Type B pancreatic cell (in vitro differentiated cells): ENCODE measurements at regions not wholly inside any gene's neighbourhood (a gene's known extent, or its start where the extent isn't known, plus 50 kb on each side); places are given as distances from the start of the nearest gene placed in this dataset.
"Not testable (repeated sequence)": the region's sequence is repeated elsewhere in the genome, so short reads cannot be mapped to it uniquely, and the experiment has no call there.

ENCODE experiments used
- DNase-seq: peaks from one replicate; pipeline ENCODE4 v3.0.0; 2021; ENCODE audit warnings: mixed read lengths; ENCODE audit not compliant: unreplicated experiment; ENCODE audit errors: extremely low spot score
- H3K27ac Mint-ChIP-seq: 2 replicates; pipeline ENCODE4 v1.8.0; 2021; ENCODE audit warnings: mild to moderate bottlenecking, mixed read lengths
- H3K27me3 Mint-ChIP-seq: 2 replicates; pipeline ENCODE4 v1.8.0; 2021; ENCODE audit warnings: mixed read lengths
- H3K36me3 Mint-ChIP-seq: 2 replicates; pipeline ENCODE4 v1.8.0; 2021; ENCODE audit warnings: mixed read lengths
- H3K4me1 Mint-ChIP-seq: one replicate; pipeline ENCODE4 v1.8.0; 2021; ENCODE audit warnings: mixed read lengths; ENCODE audit not compliant: unreplicated experiment
- H3K4me3 Mint-ChIP-seq: 2 replicates; pipeline ENCODE4 v1.8.0; 2021; ENCODE audit warnings: mild to moderate bottlenecking, mixed read lengths
- H3K9me3 Mint-ChIP-seq: 2 replicates; pipeline ENCODE4 v1.8.0; 2021; ENCODE audit warnings: mixed read lengths
- TF ChIP-seq, protein P1 (sequence below): fragments of 200-600 bp; sonication (generic); conservative IDR thresholded peaks from 2 replicates; pipeline ENCODE4 v1.5.0; 2021; ENCODE audit warnings: antibody characterized with exemption, mild to moderate bottlenecking

DNA sequence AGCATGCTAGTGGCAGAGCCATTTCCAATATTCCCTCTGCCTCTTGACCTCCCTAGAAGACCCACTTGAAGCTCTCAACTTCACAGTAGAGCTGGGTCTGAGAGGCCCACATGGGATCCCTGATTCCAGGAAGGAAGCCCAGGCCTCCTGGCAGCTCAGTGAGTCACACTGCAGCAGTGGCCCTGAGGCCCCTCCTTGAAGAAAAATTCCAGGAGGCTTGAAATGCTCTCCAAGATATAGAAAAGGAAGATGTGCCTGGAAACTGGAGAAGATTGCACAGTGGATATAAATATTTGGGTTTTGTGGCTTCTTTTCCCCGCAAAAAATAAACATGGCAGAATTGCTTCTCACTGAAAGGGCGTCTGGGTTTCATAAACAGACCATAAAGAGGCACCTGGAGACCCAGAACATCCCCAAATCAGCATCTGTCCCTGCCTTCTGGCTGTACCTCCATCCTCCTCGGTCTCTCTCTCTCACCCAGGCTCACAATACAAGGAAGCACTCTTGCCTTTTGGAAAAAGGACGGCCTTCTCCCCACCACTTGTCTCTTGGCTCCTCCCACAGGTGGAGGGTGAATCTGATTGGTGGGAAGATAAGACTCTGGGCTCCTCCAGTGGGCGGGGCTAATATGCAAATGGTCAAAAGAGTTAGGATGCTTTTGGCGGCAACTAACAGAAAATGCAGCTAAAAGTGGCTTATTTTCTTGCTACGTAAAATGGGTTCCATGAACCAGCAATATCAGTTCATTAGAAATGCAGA lies 200.0 kb upstream of the SULF2 start:
- Mint-ChIP-seq H3K27me3 (peaks cover 13% of the 10 kb centered on the region), H3K27ac (no peak overlapping the region), H3K4me3 (no peak overlapping the region), H3K9me3 (peaks cover 4% of the 10 kb centered on the region), H3K36me3 (no peaks in the 10 kb centered on the region), H3K4me1 (peaks cover 42% of the 10 kb centered on the region)
- TF ChIP-seq, protein P1, sequence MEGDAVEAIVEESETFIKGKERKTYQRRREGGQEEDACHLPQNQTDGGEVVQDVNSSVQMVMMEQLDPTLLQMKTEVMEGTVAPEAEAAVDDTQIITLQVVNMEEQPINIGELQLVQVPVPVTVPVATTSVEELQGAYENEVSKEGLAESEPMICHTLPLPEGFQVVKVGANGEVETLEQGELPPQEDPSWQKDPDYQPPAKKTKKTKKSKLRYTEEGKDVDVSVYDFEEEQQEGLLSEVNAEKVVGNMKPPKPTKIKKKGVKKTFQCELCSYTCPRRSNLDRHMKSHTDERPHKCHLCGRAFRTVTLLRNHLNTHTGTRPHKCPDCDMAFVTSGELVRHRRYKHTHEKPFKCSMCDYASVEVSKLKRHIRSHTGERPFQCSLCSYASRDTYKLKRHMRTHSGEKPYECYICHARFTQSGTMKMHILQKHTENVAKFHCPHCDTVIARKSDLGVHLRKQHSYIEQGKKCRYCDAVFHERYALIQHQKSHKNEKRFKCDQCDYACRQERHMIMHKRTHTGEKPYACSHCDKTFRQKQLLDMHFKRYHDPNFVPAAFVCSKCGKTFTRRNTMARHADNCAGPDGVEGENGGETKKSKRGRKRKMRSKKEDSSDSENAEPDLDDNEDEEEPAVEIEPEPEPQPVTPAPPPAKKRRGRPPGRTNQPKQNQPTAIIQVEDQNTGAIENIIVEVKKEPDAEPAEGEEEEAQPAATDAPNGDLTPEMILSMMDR: no peak
- DNase-seq: no peak

DNA sequence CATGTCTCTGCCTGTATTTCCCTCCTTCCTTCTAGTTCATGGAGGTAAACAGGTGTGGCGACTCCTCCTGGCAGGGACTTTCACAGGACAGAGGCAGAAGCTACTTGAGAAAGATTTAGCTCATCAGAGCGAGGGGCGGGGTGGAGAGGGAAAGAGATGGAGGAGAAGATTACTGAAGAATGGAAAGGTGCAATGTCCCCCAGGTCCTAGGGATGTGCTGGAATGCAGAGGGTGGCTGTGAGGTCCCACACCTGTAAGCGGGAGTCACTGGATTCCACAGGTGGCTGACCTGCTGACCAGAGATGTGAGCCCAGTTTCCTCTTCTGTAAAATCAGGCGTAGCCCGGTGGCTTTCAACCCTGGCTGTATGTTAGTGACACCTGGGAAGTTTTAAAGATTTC lies 199.2 kb upstream of the SULF2 start:
- no peak for DNase-seq
- Mint-ChIP-seq H3K4me3 (no peak overlapping the region), H3K36me3 (no peaks in the 10 kb centered on the region), H3K27ac (no peak overlapping the region), H3K27me3 (peaks cover 13% of the 10 kb centered on the region), H3K4me1 (peaks cover 34% of the 10 kb centered on the region), H3K9me3 (no peaks in the 10 kb centered on the region)
- TF ChIP-seq, protein P1: no peak

DNA sequence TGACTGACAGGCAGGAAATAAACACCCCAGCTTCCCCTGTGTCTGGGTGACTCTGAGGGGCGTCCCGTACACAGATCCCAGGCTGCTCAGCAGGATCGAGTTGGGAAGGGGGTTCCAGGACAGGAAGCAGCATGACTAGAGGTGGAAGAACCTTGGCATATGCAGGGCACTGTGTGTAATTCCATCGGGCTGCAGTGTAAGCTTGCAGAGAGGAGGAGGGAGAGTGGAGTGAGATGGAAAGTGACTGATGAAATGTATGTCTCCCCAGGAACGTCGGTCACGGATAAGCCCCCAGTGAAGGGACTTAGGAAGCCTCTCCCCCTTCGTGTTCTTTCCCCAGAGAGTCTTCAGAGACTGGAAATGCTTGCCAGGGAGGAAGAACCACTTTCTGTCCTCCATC lies 198.4 kb upstream of the SULF2 start:
- not testable (repeated sequence) for H3K4me3 Mint-ChIP-seq, H3K36me3 Mint-ChIP-seq, DNase-seq, H3K9me3 Mint-ChIP-seq, H3K27ac Mint-ChIP-seq
- H3K27me3 Mint-ChIP-seq: peaks cover 17% of the 10 kb centered on the region
- H3K4me1 Mint-ChIP-seq: peaks cover 38% of the 10 kb centered on the region

DNA sequence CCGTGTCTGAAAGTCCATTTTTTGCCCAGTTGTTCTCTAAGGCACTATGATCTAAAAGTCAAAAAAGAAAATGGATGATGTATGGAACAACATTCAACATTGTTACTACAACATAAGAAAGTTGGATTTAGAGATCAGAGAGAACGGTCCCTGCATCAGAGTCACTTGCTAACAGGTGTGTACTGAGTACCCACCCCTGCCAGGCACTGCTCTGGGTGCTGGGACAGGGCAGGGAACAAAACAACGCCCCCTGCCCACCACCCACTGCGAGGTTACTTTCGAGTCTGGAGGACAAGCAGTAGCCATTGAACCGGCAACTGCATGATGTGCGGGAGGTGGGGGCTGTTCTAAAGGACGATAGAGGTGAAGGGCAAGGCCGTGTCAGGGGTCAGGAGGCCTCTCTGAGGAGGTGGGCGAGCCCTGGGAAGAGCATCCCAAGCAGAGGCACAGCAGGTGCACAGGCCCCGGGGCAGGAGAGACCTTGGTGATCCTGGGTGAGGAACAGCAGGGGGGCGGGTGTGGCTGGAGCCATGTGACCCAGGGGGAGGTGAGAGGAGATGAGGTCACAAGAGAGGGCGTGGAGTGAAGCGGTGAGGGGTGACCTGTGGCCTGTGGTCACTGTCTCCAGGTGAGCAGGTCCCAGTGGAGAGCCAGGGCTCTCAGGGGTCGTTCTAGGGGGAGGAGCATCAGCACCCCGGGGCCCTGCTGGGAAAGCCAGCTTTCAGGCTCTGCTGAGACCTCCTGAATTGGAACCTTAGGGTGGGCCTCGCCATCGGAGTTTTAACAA lies 197.5 kb upstream of the SULF2 start:
- Mint-ChIP-seq H3K4me1 (peaks cover 40% of the 10 kb centered on the region), H3K4me3 (no peak overlapping the region)

DNA sequence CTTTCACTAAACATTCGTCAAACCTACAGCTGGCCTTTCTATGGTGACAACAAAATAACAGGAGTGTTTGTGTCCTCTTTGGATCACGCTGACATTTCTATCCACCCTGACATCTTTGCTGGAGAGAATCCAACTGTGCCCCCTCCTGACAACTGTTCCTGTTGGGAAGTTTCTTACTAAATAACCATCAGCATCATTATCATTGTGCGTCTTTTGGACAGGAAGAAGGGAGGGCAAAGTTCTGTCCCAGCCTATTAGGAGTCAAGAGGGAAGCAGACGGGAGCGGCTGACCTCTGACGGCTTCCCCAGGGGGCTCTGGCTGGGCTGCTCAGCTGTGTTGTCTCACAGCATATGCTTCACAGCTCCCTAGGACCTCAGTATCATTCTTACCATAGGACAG lies 195.9 kb upstream of the SULF2 start:
- no peak overlapping the region for H3K27ac Mint-ChIP-seq
- H3K4me3 Mint-ChIP-seq: no peak overlapping the region
- H3K36me3 Mint-ChIP-seq: no peaks in the 10 kb centered on the region
- TF ChIP-seq, protein P1: no peak
- H3K27me3 Mint-ChIP-seq: peaks cover 17% of the 10 kb centered on the region
- DNase-seq: no peak
- H3K4me1 Mint-ChIP-seq: peaks cover 53% of the 10 kb centered on the region
- no peaks in the 10 kb centered on the region for H3K9me3 Mint-ChIP-seq

More for the DNA sequence above, 197.5 kb upstream of the SULF2 start:
- H3K27ac Mint-ChIP-seq: no peak overlapping the region
- no peak for DNase-seq
- peaks cover 17% of the 10 kb centered on the region for H3K27me3 Mint-ChIP-seq
- TF ChIP-seq, protein P1: no peak
- no peaks in the 10 kb centered on the region for H3K9me3 Mint-ChIP-seq
- H3K36me3 Mint-ChIP-seq: no peaks in the 10 kb centered on the region
